ENCODE measurements at regions not wholly inside any gene's neighbourhood (a gene's known extent, or its start where the extent isn't known, plus 50 kb on each side); places are given as distances from the start of the nearest gene placed in this dataset.

- FAIRE-seq: no peak
- ChIA-PET CTCF (interaction anchor here (0.8 to 1.3 kb wide), 3 partner anchors 11 to 153 kb away, joined by 3 read pairs; no protein-coding TSS in a partner anchor), POLR2A (no interaction called here)
- H3K4me2 ChIP-seq: no peak overlapping the region
- H3K27ac ChIP-seq: peak overlapping the region; percentile 35 to 63; a peak in 5 of 6 replicates
- H3K9me3 ChIP-seq: no peaks in the 10 kb centered on the region; the same call in 2 of the 3 replicates
- peak; percentile 45 to 53; a peak in 4 of 6 replicates for ATAC-seq
- TF ChIP-seq, protein P1, sequence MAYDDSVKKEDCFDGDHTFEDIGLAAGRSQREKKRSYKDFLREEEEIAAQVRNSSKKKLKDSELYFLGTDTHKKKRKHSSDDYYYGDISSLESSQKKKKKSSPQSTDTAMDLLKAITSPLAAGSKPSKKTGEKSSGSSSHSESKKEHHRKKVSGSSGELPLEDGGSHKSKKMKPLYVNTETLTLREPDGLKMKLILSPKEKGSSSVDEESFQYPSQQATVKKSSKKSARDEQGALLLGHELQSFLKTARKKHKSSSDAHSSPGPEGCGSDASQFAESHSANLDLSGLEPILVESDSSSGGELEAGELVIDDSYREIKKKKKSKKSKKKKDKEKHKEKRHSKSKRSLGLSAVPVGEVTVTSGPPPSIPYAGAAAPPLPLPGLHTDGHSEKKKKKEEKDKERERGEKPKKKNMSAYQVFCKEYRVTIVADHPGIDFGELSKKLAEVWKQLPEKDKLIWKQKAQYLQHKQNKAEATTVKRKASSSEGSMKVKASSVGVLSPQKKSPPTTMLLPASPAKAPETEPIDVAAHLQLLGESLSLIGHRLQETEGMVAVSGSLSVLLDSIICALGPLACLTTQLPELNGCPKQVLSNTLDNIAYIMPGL (CRISPR knock-in tag; IDR thresholded peaks at IDR 0.05; ENCODE audit: borderline replicate concordance): no peak
- no peak for TF ChIP-seq HDAC2 (IDR thresholded peaks at IDR 0.05)
- no peak for TF ChIP-seq HEYL (CRISPR knock-in tag; IDR thresholded peaks at IDR 0.05)
- TF ChIP-seq KDM5A (IDR thresholded peaks at IDR 0.05): no peak
- DNase-seq (ENCODE audit: low read depth in 1 of 2, low spot score in 1 of 2): no peak
- WGBS (ENCODE audit: missing lambda C conversion rate): 60% methylated on average over 9 of the region's 10 CpGs
- no peaks in the 10 kb centered on the region for H3K4me1 ChIP-seq
- no peak overlapping the region for H3K4me3 ChIP-seq
These were observed 224.4 kb upstream of the PMEPA1 start for GRCh38 chr20:57934007-57934805.

DNA sequence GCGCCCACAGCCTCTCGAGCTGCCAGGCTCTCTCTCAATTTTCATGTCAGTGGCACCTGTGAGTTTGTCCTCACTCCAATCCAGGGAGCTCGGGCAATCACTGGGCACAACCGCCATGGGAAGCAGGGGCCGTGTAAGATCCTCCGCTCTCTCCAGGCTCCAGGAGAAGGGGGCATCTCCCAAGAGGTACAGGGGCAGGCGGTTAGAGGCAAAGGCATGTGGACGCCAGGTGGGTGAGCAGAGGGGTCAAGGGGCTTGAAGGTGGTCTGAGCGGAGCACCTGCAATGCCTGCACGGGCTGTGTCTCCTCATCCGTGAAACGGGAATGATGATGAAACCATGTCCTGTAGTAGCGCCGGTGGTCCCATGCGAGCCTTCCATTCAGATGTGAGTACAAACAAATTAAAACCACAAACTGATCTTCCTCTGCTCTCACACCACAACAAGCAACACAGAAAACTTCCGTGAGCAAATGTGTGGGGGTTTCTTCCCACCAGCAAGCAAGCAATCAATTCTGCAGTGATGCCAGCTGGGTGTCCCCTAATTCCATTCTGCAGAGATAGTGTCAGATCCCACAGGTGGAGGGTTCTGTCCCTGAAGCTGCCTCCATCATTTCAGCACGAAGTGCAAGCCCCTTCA lies 222.5 kb upstream of the PMEPA1 start:
- FAIRE-seq (no peak), ATAC-seq (no peak), DNase-seq (ENCODE audit: low read depth in 1 of 2, low spot score in 1 of 2) (no peak)
- Histone ChIP-seq H3K27ac (peak overlapping the region in 1 of 2 experiments; percentile 34; a peak in 2 of 6 replicates), H3K9me3 (peaks cover 4% of the 10 kb centered on the region; the same call in 1 of the 3 replicates), H3K4me2 (no peak overlapping the region), H3K4me3 (no peak overlapping the region), H3K4me1 (peaks cover 4% of the 10 kb centered on the region; the same call in 1 of the 3 replicates)
- TF ChIP-seq KDM1A (IDR thresholded peaks at IDR 0.05; ENCODE audit: low read depth) (no peak), CHD2 (IDR thresholded peaks at IDR 0.05; ENCODE audit: low read length, partially characterized antibody) (no peak), CHD4 (IDR thresholded peaks at IDR 0.05; ENCODE audit: borderline replicate concordance) (no peak), REST (IDR thresholded peaks at IDR 0.05) (no peak), SMC3 (IDR thresholded peaks at IDR 0.05) (no peak), ZC3H11A (IDR thresholded peaks at IDR 0.05) (no peak), RAD21 (conservative IDR thresholded peaks at IDR 0.05 in 1 of 2, IDR thresholded peaks at IDR 0.05 in 1 of 2) (no peak), JUNB (IDR thresholded peaks at IDR 0.05) (no peak), RARB (CRISPR knock-in tag; IDR thresholded peaks at IDR 0.05) (no peak), RFX5 (IDR thresholded peaks at IDR 0.05) (no peak), FOXS1 (CRISPR knock-in tag; IDR thresholded peaks at IDR 0.05) (no peak), HES2 (IDR thresholded peaks at IDR 0.05) (no peak), SREBF2 (IDR thresholded peaks at IDR 0.05) (no peak), RCOR1 (IDR thresholded peaks at IDR 0.05; ENCODE audit: low read depth, low read length) (no peak), HOXA7 (CRISPR knock-in tag; IDR thresholded peaks at IDR 0.05) (no peak), E2F6 (IDR thresholded peaks at IDR 0.05; ENCODE audit: borderline replicate concordance, low read depth) (no peak), ZFP36 (IDR thresholded peaks at IDR 0.05; ENCODE audit: borderline replicate concordance, partially characterized antibody) (no peak)
- TF ChIP-seq, protein P2, sequence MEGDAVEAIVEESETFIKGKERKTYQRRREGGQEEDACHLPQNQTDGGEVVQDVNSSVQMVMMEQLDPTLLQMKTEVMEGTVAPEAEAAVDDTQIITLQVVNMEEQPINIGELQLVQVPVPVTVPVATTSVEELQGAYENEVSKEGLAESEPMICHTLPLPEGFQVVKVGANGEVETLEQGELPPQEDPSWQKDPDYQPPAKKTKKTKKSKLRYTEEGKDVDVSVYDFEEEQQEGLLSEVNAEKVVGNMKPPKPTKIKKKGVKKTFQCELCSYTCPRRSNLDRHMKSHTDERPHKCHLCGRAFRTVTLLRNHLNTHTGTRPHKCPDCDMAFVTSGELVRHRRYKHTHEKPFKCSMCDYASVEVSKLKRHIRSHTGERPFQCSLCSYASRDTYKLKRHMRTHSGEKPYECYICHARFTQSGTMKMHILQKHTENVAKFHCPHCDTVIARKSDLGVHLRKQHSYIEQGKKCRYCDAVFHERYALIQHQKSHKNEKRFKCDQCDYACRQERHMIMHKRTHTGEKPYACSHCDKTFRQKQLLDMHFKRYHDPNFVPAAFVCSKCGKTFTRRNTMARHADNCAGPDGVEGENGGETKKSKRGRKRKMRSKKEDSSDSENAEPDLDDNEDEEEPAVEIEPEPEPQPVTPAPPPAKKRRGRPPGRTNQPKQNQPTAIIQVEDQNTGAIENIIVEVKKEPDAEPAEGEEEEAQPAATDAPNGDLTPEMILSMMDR (IDR thresholded peaks at IDR 0.05): no peak
- TF ChIP-seq, protein P1 (CRISPR knock-in tag; IDR thresholded peaks at IDR 0.05; ENCODE audit: borderline replicate concordance): no peak
- CTCF ChIA-PET: interaction anchor here (1.1 to 2.0 kb wide), 5 partner anchors 9 to 247 kb away, joined by 3 to 6 read pairs (median 3); no protein-coding TSS in a partner anchor
- 77% methylated on average over 16 of the region's 17 CpGs for WGBS (ENCODE audit: missing lambda C conversion rate)
- POLR2A ChIA-PET: no interaction called here

All from A549 (cell line).